Gastroesophageal sphincter (tissue), 4 donors: ENCODE measurements at regions not wholly inside any gene's neighbourhood (a gene's known extent, or its start where the extent isn't known, plus 50 kb on each side); places are given as distances from the start of the nearest gene placed in this dataset.

ENCODE experiments used
- ATAC-seq: fragments of 150-250 bp; one replicate; pipeline ENCODE4 v1.9.1; 2016; ENCODE audit warnings: mild to moderate bottlenecking, moderate library complexity
- H3K27ac ChIP-seq, 4 donors: fragments of 200-600 bp; sonication (generic) in 3 of 4; 1 replicate in 3 of 4; 2 replicates in 1 of 4; pipeline ENCODE4 v1.5.1; 2016 to 2019
- H3K27me3 ChIP-seq: fragments of 200-600 bp; sonication (generic); one replicate; pipeline ENCODE4 v1.5.1; 2019
- H3K36me3 ChIP-seq, 2 donors: fragments of 200-600 bp; sonication (generic); one replicate each; pipeline ENCODE4 v1.5.1; 2019; ENCODE audit warnings: control low read depth in 1 of 2
- H3K4me1 ChIP-seq, 3 donors: fragments of 200-600 bp; sonication (generic); 1 replicate in 2 of 3; 2 replicates in 1 of 3; pipeline ENCODE4 v1.5.1; 2016 to 2019; ENCODE audit warnings: control low read depth in 2 of 3
- H3K4me3 ChIP-seq, 2 donors: fragments of 200-600 bp; sonication (generic); one replicate each; pipeline ENCODE4 v1.5.1; 2019; ENCODE audit warnings: mild to moderate bottlenecking in 1 of 2, moderate library complexity in 1 of 2
- H3K9me3 ChIP-seq, 3 donors: fragments of 200-600 bp; sonication (generic); one replicate each; pipeline ENCODE4 v1.5.1; 2017 to 2019; ENCODE audit warnings: control low read depth in 2 of 3
- EP300 ChIP-seq: sonication (generic); formaldehyde crosslinking; IDR thresholded peaks from one replicate; pipeline ENCODE4 v1.6.1; 2017; ENCODE audit warnings: antibody characterized with exemption, mild to moderate bottlenecking
- POLR2A ChIP-seq, 2 donors: fragments of 450-650 bp; IDR thresholded peaks; one replicate each; pipeline ENCODE4 v1.6.1; 2017; ENCODE audit warnings: antibody characterized with exemption in 2 of 2, mild to moderate bottlenecking in 2 of 2, moderate library complexity in 1 of 2
- POLR2AphosphoS5 ChIP-seq: sonication (generic); formaldehyde crosslinking; IDR thresholded peaks from one replicate; pipeline ENCODE4 v1.6.1; 2017; ENCODE audit warnings: antibody characterized with exemption
- WGBS, 2 donors: methylation state at CpG; one replicate each; pipeline ENCODE4 v1.1.5; 2018; ENCODE audit warnings: low coverage in 1 of 2; 5-methylcytosine and 5-hydroxymethylcytosine counted together
- TF ChIP-seq, protein P1 (sequence below), 4 experiments: fragments of 200-600 bp in 2 of 4; fragments of 450-650 bp in 2 of 4; sonication (generic) in 1 of 4; IDR thresholded peaks; one replicate each; pipeline ENCODE4 v1.5.1; 2017 to 2019; ENCODE audit warnings: antibody characterized with exemption in 4 of 4, mild to moderate bottlenecking in 2 of 4, moderate library complexity in 2 of 4

DNA sequence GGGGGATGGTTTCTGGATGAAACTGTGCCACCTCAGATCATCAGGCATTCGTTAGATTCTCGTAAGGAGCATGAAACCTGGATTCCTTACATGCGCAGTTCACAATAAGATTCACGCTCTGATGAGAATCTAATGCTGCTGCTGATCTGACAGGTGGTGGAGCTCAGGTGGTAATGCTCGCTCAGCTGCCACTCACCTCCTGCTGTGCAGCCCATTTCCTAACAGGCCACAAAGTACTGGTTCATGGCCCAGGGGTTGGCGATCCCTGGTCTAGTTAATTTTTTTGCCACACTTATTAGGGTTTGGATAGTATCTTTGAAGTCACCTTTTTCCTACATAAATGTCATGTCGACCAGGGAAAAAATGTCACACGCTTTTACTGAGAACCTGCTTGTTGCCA is 96.8 kb upstream of the MLIP start:
- Histone ChIP-seq H3K27ac (no peak overlapping the region), H3K36me3 (no peaks in the 10 kb centered on the region), H3K27me3 (no peaks in the 10 kb centered on the region), H3K4me1 (peaks cover 0 to 10% (median 3%) of the 10 kb centered on the region in 3 donors), H3K4me3 (no peak overlapping the region), H3K9me3 (no peaks in the 10 kb centered on the region)
- TF ChIP-seq, protein P1, sequence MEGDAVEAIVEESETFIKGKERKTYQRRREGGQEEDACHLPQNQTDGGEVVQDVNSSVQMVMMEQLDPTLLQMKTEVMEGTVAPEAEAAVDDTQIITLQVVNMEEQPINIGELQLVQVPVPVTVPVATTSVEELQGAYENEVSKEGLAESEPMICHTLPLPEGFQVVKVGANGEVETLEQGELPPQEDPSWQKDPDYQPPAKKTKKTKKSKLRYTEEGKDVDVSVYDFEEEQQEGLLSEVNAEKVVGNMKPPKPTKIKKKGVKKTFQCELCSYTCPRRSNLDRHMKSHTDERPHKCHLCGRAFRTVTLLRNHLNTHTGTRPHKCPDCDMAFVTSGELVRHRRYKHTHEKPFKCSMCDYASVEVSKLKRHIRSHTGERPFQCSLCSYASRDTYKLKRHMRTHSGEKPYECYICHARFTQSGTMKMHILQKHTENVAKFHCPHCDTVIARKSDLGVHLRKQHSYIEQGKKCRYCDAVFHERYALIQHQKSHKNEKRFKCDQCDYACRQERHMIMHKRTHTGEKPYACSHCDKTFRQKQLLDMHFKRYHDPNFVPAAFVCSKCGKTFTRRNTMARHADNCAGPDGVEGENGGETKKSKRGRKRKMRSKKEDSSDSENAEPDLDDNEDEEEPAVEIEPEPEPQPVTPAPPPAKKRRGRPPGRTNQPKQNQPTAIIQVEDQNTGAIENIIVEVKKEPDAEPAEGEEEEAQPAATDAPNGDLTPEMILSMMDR (IDR thresholded peaks at IDR 0.05) = no peak
- no peak for TF ChIP-seq EP300
- no peak for TF ChIP-seq POLR2AphosphoS5
- no peak for TF ChIP-seq POLR2A (IDR thresholded peaks at IDR 0.05)
- 89 to 100% methylated on average over 1 to 7 of the region's 8 CpGs for WGBS, 2 donors
- ATAC-seq = no peak

DNA sequence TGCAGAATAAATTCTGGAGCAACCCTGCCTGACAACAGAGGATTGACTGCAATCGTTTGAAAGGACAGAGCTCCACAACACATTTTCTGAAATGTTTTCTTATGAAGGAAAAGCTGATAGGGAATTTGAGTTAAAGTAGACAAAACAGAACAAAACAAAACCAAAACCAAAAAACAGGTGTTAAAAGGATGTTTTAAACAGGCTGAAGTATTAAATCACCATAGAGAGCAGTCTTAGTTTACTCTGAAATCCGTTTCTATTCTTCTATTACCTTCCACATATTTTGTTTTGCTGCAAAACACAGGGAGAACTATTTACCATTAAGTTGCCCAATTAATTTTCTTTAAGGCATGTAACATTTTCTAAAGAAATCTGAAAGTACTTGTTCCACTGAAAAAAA is 93.4 kb upstream of the MLIP start:
- Histone ChIP-seq H3K4me3 (no peak overlapping the region), H3K36me3 (no peaks in the 10 kb centered on the region), H3K9me3 (no peaks in the 10 kb centered on the region), H3K4me1 (no peaks in the 10 kb centered on the region), H3K27ac (no peak overlapping the region), H3K27me3 (no peaks in the 10 kb centered on the region)
- no peak for TF ChIP-seq EP300
- TF ChIP-seq POLR2AphosphoS5 = no peak
- TF ChIP-seq, protein P1 (IDR thresholded peaks at IDR 0.05) = no peak
- no peak for TF ChIP-seq POLR2A (IDR thresholded peaks at IDR 0.05)
- ATAC-seq = no peak
- WGBS, 2 donors = 40 to 67% methylated on average over 1 to 2 of the region's 2 CpGs

DNA sequence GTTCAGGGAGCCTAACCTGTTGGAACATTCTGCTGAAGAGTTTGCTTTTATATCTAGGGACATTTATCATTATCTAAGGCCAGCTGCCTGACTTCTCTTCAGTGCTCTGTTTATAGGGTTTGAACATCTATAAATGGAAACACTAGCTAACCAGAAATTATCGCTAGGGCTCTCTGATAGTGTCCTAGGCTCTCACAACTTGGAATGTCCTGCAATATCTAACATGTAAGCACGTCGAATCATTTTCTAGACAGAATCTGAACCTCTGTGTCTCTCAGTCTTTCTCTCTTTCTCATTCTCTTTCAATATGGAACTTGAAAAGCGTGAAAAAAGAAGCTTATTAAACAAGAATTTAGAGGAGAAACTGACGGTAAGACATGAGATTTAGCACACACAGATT is 92.5 kb upstream of the MLIP start:
- Histone ChIP-seq H3K4me1 (no peaks in the 10 kb centered on the region), H3K4me3 (no peak overlapping the region), H3K36me3 (no peaks in the 10 kb centered on the region), H3K9me3 (no peaks in the 10 kb centered on the region), H3K27me3 (no peaks in the 10 kb centered on the region), H3K27ac (no peak overlapping the region)
- no peak for ATAC-seq
- WGBS, 2 donors = 44 to 85% methylated on average over 4 to 5 of the region's 5 CpGs
- no peak for TF ChIP-seq POLR2A (IDR thresholded peaks at IDR 0.05)
- TF ChIP-seq, protein P1 (IDR thresholded peaks at IDR 0.05) = no peak
- no peak for TF ChIP-seq POLR2AphosphoS5
- no peak for TF ChIP-seq EP300

DNA sequence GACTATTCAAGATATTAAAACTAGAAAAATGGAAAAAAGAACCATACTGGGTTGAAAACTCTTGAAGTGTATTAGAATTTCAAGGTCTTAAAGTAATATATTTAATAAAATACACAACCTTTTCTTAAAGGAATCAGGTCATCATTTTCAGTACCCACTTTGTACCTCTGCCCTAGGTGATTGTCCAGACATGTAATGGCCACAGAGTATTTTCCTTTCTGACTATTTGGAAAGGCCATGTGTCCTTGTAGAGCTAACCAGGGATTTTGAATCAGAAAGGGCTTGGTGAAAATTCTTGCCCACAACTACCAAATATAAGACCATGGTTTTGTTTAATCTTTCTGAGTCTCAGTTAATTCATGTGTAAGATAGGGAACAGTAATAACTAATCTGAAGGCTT is 91.4 kb upstream of the MLIP start:
- Histone ChIP-seq H3K4me3 (no peak overlapping the region), H3K27ac (no peak overlapping the region), H3K27me3 (no peaks in the 10 kb centered on the region), H3K4me1 (no peaks in the 10 kb centered on the region), H3K36me3 (no peaks in the 10 kb centered on the region), H3K9me3 (no peaks in the 10 kb centered on the region)
- no peak for ATAC-seq
- no peak for TF ChIP-seq EP300
- no peak for TF ChIP-seq POLR2A (IDR thresholded peaks at IDR 0.05)

DNA sequence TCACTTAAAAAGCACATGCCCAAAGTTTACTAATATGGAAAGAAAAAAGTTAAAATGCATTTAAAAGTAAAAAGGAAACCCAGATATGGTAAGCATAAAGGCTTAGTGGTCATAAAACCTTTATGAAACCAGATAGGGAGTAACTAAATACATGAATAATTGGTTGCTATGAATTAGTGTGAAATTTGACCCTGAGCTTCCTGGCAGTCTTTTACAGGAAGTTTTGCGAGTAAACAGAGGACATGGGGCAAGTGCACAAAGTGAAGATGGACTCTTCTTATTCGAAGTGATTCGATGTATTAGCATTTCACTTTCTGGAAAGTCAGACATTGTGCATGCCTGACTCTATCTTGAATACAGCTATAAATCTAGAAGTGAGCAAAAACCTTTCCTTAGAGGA is 90.9 kb upstream of the MLIP start:
- no peak overlapping the region for H3K27ac ChIP-seq
- no peak for ATAC-seq
- no peak overlapping the region for H3K4me3 ChIP-seq

More for the DNA sequence above, 90.9 kb upstream of the MLIP start:
- no peaks in the 10 kb centered on the region for H3K27me3 ChIP-seq
- H3K9me3 ChIP-seq = no peaks in the 10 kb centered on the region
- no peaks in the 10 kb centered on the region for H3K36me3 ChIP-seq
- WGBS, 2 donors = 83% methylated on average over 3 of the region's 3 CpGs
- H3K4me1 ChIP-seq = no peaks in the 10 kb centered on the region
- TF ChIP-seq EP300 (no peak), POLR2A (IDR thresholded peaks at IDR 0.05) (no peak), POLR2AphosphoS5 (no peak)
- TF ChIP-seq, protein P1 (IDR thresholded peaks at IDR 0.05) = no peak
